Muscle of leg (tissue), 3 donors: ENCODE measurements at regions not wholly inside any gene's neighbourhood (a gene's known extent, or its start where the extent isn't known, plus 50 kb on each side); places are given as distances from the start of the nearest gene placed in this dataset.

Experiments
- DNase-seq: peaks from one replicate; pipeline ENCODE4 v3.0.0; 2013
- H3K27ac ChIP-seq: one replicate; pipeline ENCODE4 v1.5.1; 2013; ENCODE audit warnings: mild to moderate bottlenecking, low read length, control low read depth
- H3K27me3 ChIP-seq: one replicate; pipeline ENCODE4 v1.6.1; 2013; ENCODE audit warnings: low read length; ENCODE audit not compliant: control insufficient read depth, insufficient read depth
- H3K36me3 ChIP-seq: one replicate; pipeline ENCODE4 v1.6.1; 2013; ENCODE audit warnings: low read length; ENCODE audit not compliant: control insufficient read depth, insufficient read depth
- H3K4me1 ChIP-seq: one replicate; pipeline ENCODE4 v1.6.1; 2013; ENCODE audit warnings: low read length; ENCODE audit not compliant: control insufficient read depth, insufficient read depth
- H3K4me3 ChIP-seq: one replicate; pipeline ENCODE4 v1.5.1; 2013; ENCODE audit warnings: low read length, control low read depth
- H3K9me3 ChIP-seq: replicated peaks from 2 replicates; pipeline ENCODE4 v1.6.1; 2013; ENCODE audit warnings: low read depth, low read length; ENCODE audit not compliant: control insufficient read depth
- WGBS: methylation state at CpG from one replicate; pipeline ENCODE4 v1.1.5; 2013; ENCODE audit warnings: missing lambda C conversion rate; ENCODE audit not compliant: insufficient coverage; 5-methylcytosine and 5-hydroxymethylcytosine counted together

GRCh38 chr6:115001731-115002350 is 659.0 kb upstream of the HS3ST5 start:
- WGBS: 85% methylated on average over 6 of the region's 8 CpGs
- DNase-seq: no peak
- H3K9me3 ChIP-seq: no peaks in the 10 kb centered on the region
- H3K4me1 ChIP-seq: no peaks in the 10 kb centered on the region
- H3K27ac ChIP-seq: no peak overlapping the region
- H3K36me3 ChIP-seq: no peaks in the 10 kb centered on the region
- H3K4me3 ChIP-seq: no peak overlapping the region
- no peaks in the 10 kb centered on the region for H3K27me3 ChIP-seq

GRCh38 chr6:115000736-115001135 is 657.9 kb upstream of the HS3ST5 start:
- H3K9me3 ChIP-seq: no peaks in the 10 kb centered on the region
- 66% methylated on average over 2 of the region's 4 CpGs for WGBS

GRCh38 chr6:114998492-114998891 is 655.7 kb upstream of the HS3ST5 start:
- Histone ChIP-seq H3K4me1 (no peaks in the 10 kb centered on the region), H3K36me3 (no peaks in the 10 kb centered on the region), H3K4me3 (no peak overlapping the region), H3K27ac (no peak overlapping the region), H3K27me3 (no peaks in the 10 kb centered on the region), H3K9me3 (no peaks in the 10 kb centered on the region)
- 88% methylated on average over 8 of the region's 8 CpGs for WGBS
- no peak for DNase-seq

More at GRCh38 chr6:115000736-115001135, 657.9 kb upstream of the HS3ST5 start:
- DNase-seq: no peak
- no peaks in the 10 kb centered on the region for H3K4me1 ChIP-seq
- H3K4me3 ChIP-seq: no peak overlapping the region
- H3K27me3 ChIP-seq: no peaks in the 10 kb centered on the region
- H3K36me3 ChIP-seq: no peaks in the 10 kb centered on the region
- H3K27ac ChIP-seq: no peak overlapping the region

- Histone ChIP-seq H3K27ac (no peak overlapping the region), H3K27me3 (no peaks in the 10 kb centered on the region), H3K4me1 (no peaks in the 10 kb centered on the region), H3K4me3 (no peak overlapping the region), H3K9me3 (no peaks in the 10 kb centered on the region), H3K36me3 (no peaks in the 10 kb centered on the region)
- no CpG with 5 or more reads among the region's 4 CpGs for WGBS
- peak; percentile 5 for DNase-seq
Measured at GRCh38 chr6:114997813-114998292, 655.0 kb upstream of the HS3ST5 start.

- Histone ChIP-seq H3K27ac (no peak overlapping the region), H3K4me1 (no peaks in the 10 kb centered on the region), H3K9me3 (no peaks in the 10 kb centered on the region), H3K4me3 (no peak overlapping the region), H3K36me3 (no peaks in the 10 kb centered on the region), H3K27me3 (no peaks in the 10 kb centered on the region)
- no peak for DNase-seq
Measured at GRCh38 chr6:114995526-114995925, 652.7 kb upstream of the HS3ST5 start.

DNA sequence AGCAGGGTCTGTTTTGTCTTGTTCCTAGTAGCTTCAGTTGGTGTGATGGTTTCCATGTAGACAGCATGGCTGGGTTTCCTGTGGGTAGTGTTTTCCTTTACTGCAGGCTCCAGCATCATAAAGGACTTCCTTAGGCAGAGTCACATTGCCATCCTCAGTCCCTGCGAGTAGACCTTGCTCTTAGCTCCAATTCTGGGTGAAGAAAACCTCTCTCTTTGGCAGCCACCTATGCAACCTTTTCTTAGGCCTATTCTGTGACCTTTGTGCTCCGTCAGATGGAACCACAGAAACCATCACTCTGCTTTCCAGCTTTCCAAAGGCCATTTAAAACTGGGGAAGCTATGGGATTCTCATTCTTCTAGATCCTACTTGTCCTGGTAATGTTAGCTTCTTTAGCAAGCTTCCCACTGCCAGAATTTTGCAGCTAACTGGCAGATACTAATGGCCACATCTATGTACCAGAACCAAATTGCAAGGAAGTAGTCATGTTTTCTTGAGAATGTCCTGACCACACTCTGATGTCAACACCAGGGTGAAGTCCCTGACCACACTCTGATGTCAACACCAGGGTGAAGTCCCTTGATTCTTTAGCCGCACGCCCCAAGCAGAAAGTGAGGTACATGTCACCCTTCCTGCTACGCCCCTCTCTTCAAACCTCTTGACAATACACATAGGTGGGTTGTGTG is 646.6 kb upstream of the HS3ST5 start:
- 71% methylated on average over 1 of the region's 5 CpGs for WGBS

GRCh38 chr6:114987281-114987680 is 644.5 kb upstream of the HS3ST5 start:
- Histone ChIP-seq H3K27ac (no peak overlapping the region), H3K27me3 (no peaks in the 10 kb centered on the region), H3K4me1 (no peaks in the 10 kb centered on the region), H3K9me3 (no peaks in the 10 kb centered on the region), H3K4me3 (no peak overlapping the region), H3K36me3 (no peaks in the 10 kb centered on the region)
- DNase-seq: no peak
- WGBS: no CpG with 5 or more reads among the region's 2 CpGs

More for the DNA sequence above, 646.6 kb upstream of the HS3ST5 start:
- Histone ChIP-seq H3K36me3 (no peaks in the 10 kb centered on the region), H3K9me3 (no peaks in the 10 kb centered on the region), H3K4me1 (no peaks in the 10 kb centered on the region), H3K4me3 (no peak overlapping the region), H3K27me3 (no peaks in the 10 kb centered on the region), H3K27ac (no peak overlapping the region)
- DNase-seq: no peak

DNA sequence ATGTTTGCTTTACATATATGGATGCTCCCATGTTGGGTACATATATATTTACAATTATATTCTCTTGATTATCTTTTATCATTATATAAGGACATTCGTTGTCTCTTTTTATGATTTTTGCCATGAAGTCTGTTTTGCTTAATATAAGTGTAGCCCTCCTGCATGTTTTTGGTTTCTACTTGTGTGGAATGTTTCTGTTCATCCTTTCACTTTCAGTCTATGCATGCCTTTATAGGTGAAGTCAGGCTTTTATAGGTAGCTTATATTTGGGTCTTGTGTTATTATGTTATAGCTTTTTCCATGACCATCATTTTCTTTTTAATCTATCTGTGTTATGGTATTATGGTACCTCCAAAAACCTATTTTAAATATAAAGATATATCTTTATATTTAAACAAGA is 612.5 kb upstream of the HS3ST5 start:
- Histone ChIP-seq H3K4me1 (no peaks in the 10 kb centered on the region), H3K9me3 (no peaks in the 10 kb centered on the region), H3K27ac (no peak overlapping the region), H3K36me3 (no peaks in the 10 kb centered on the region), H3K4me3 (no peak overlapping the region), H3K27me3 (no peaks in the 10 kb centered on the region)
- no peak for DNase-seq
- no CpG with 5 or more reads among the region's 1 CpG for WGBS

DNA sequence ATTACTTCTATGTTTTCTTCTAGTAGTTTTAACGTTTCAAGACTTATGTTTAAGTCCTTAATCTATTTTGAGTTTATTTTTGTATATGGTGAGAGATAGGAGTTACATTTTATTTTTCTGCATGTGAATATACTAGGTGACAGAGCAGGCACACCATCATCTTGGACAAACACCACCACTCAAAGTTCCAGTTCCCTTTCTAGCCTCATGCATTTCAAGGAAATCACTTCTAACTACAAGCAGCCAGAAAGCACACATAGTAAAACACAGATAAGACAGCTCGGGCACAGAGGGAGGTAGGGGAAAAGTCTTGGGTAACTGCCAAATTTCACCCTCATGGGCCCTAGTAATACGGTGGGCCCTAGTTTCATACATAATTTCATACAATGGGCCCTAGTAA is 609.4 kb upstream of the HS3ST5 start:
- Histone ChIP-seq H3K36me3 (no peaks in the 10 kb centered on the region), H3K9me3 (no peaks in the 10 kb centered on the region), H3K4me3 (no peak overlapping the region), H3K27me3 (no peaks in the 10 kb centered on the region), H3K4me1 (no peaks in the 10 kb centered on the region), H3K27ac (no peak overlapping the region)
- no CpG with 5 or more reads among the region's 3 CpGs for WGBS
- DNase-seq: no peak

- no peaks in the 10 kb centered on the region for H3K9me3 ChIP-seq
- no peak overlapping the region for H3K27ac ChIP-seq
- WGBS: 90% methylated on average over 5 of the region's 5 CpGs
- no peak overlapping the region for H3K4me3 ChIP-seq
- H3K4me1 ChIP-seq: no peaks in the 10 kb centered on the region
- H3K27me3 ChIP-seq: no peaks in the 10 kb centered on the region
- no peak for DNase-seq
- no peaks in the 10 kb centered on the region for H3K36me3 ChIP-seq
Measured at GRCh38 chr6:114945392-114945791, 602.6 kb upstream of the HS3ST5 start.
